ENCODE measurements at regions not wholly inside any gene's neighbourhood (a gene's known extent, or its start where the extent isn't known, plus 50 kb on each side); places are given as distances from the start of the nearest gene placed in this dataset.

- no peak for TF ChIP-seq CTCF (IDR thresholded peaks at IDR 0.05)
- TF ChIP-seq POLR2A (IDR thresholded peaks at IDR 0.05), result no peak
These were observed 240.7 kb downstream of the SEC23A start for GRCh38 chr14:38862366-38862765.
